ENCODE measurements at regions not wholly inside any gene's neighbourhood (a gene's known extent, or its start where the extent isn't known, plus 50 kb on each side); places are given as distances from the start of the nearest gene placed in this dataset.

- TF ChIP-seq EZH2 (IDR thresholded peaks at IDR 0.05; ENCODE audit: low read depth, unreplicated experiment) (no peak), CTCF (conservative IDR thresholded peaks at IDR 0.05; ENCODE audit: low read depth in 2 of 2) (no peak), ETS1 (IDR thresholded peaks at IDR 0.05) (no peak), POLR2AphosphoS5 (IDR thresholded peaks at IDR 0.05; ENCODE audit: low read depth) (no peak), JUNB (IDR thresholded peaks at IDR 0.05; ENCODE audit: unreplicated experiment) (no peak), EZH2phosphoT487 (IDR thresholded peaks at IDR 0.05; ENCODE audit: unreplicated experiment) (no peak), REST (IDR thresholded peaks at IDR 0.05; ENCODE audit: unreplicated experiment) (no peak), ZNF331 (CRISPR knock-in tag; IDR thresholded peaks at IDR 0.05; ENCODE audit: low read depth) (no peak), ZNF462 (CRISPR knock-in tag; IDR thresholded peaks at IDR 0.05) (no peak), CREB1 (CRISPR knock-in tag; IDR thresholded peaks at IDR 0.05; ENCODE audit: low read depth) (no peak)
These were observed 1472.4 kb upstream of the ADGRL3 start for GRCh38 chr4:59727745-59728144.
